ENCODE measurements at regions not wholly inside any gene's neighbourhood (a gene's known extent, or its start where the extent isn't known, plus 50 kb on each side); places are given as distances from the start of the nearest gene placed in this dataset.

- no peak for TF ChIP-seq CTCF (IDR thresholded peaks at IDR 0.05)
- no peak for TF ChIP-seq POLR2A (IDR thresholded peaks at IDR 0.05)
Observed at GRCh38 chr7:86050918-86051317, 592.8 kb upstream of the GRM3 start.

All from lower leg skin (tissue), 3 donors.